HCT116 (cell line): ENCODE measurements at regions not wholly inside any gene's neighbourhood (a gene's known extent, or its start where the extent isn't known, plus 50 kb on each side); places are given as distances from the start of the nearest gene placed in this dataset.

Experiments used
- ATAC-seq: fragments of 200-7000 bp; cut with Tn5 transposase; 2 replicates; pipeline ENCODE4 v1.9.1; 2020; ENCODE audit warnings: mild to moderate bottlenecking, moderate library complexity
- BruUV-seq: library from RNA; stranded (reverse); fragments of 400-500 nt; replicated peaks from 2 replicates; lab custom pipeline; 2021; lab: Mats Ljungman, UMichigan
- CTCF ChIA-PET: fragments of 300-600 bp; sonication (Branson Sonifier 250); formaldehyde crosslinking; loops from one replicate; lab custom pipeline; 2021; ENCODE audit warnings: antibody characterized with exemption; lab: Charles Lee
- POLR2A ChIA-PET: fragments of 300-600, 350-600 bp; sonication (Branson Sonifier 250); formaldehyde crosslinking; loops from one replicate; lab custom pipeline; 2021; ENCODE audit warnings: antibody characterized with exemption; lab: Charles Lee
- RAD21 ChIA-PET, 2 experiments: fragments of 300-600 bp; sonication (Branson Sonifier 250); formaldehyde crosslinking; loops; one replicate each; lab custom pipeline; 2023; ENCODE audit warnings: low total read pairs in 2 of 2; ENCODE audit not compliant: uncharacterized antibody in 2 of 2, unreplicated experiment in 2 of 2, low non-redundant PET in 1 of 2; lab: Charles Lee
- DNase-seq: peaks from one replicate; pipeline ENCODE4 v3.0.0-alpha.2; 2010; ENCODE audit warnings: low read depth, low spot score
- H2AFZ ChIP-seq: fragments of 200-600 bp; shearing (Covaris generic), sonication (generic); 2 replicates; pipeline ENCODE4 v1.6.1; 2017; ENCODE audit warnings: low read depth, mixed run types, mixed read lengths, antibody characterized with exemption, low read length; ENCODE audit not compliant: poor library complexity, severe bottlenecking
- H3K27ac ChIP-seq: 2 replicates; pipeline ENCODE4 v1.5.1; 2012; ENCODE audit warnings: low read depth, low read length
- H3K27me3 ChIP-seq: fragments of 200-600 bp; sonication (generic); 2 replicates; pipeline ENCODE4 v1.6.1; 2016; ENCODE audit warnings: mixed run types, low read length, mixed read lengths; ENCODE audit not compliant: insufficient read depth
- H3K36me3 ChIP-seq, 2 experiments: fragments of 200-500 bp in 1 of 2; fragments of 200-600 bp in 1 of 2; sonication (Bioruptor generic) in 1 of 2; sonication (generic) in 1 of 2; 2 replicates each; pipeline versions ENCODE4 v1.5.1 to v1.6.1; 2014 to 2016; ENCODE audit warnings: low read length in 2 of 2, inconsistent platforms in 1 of 2, mixed read lengths in 1 of 2, mixed run types in 1 of 2; ENCODE audit not compliant: insufficient read depth in 2 of 2, control insufficient read depth in 1 of 2
- H3K4me1 ChIP-seq, 2 experiments: fragments of 200-600 bp in 1 of 2; sonication (generic) in 1 of 2; 2 replicates each; pipeline versions ENCODE4 v1.5.1 to v1.6.1; 2012 to 2017; ENCODE audit warnings: low read length in 2 of 2, inconsistent platforms in 1 of 2, mild to moderate bottlenecking in 1 of 2, mixed read lengths in 1 of 2, mixed run types in 1 of 2, moderate library complexity in 1 of 2; ENCODE audit not compliant: insufficient read depth in 2 of 2, control insufficient read depth in 1 of 2
- H3K4me2 ChIP-seq: fragments of 200-600 bp; sonication (generic); 2 replicates; pipeline ENCODE4 v1.6.1; 2017; ENCODE audit warnings: mixed run types, low read length, mixed read lengths
- H3K4me3 ChIP-seq, 2 experiments: fragments of 200-600 bp in 1 of 2; sonication (generic) in 1 of 2; replicated peaks in 1 of 2; 2 replicates each; pipeline ENCODE4 v1.5.1; 2011 to 2016; ENCODE audit warnings: low read length in 2 of 2, control low read depth in 1 of 2, low read depth in 1 of 2, mild to moderate bottlenecking in 1 of 2, mixed read lengths in 1 of 2, mixed run types in 1 of 2
- H3K79me2 ChIP-seq: fragments of 200-600 bp; sonication (generic); 2 replicates; pipeline ENCODE4 v1.6.1; 2017; ENCODE audit warnings: mild to moderate bottlenecking, mixed run types, low read length, moderate library complexity, mixed read lengths; ENCODE audit not compliant: insufficient read depth
- H3K9ac ChIP-seq: fragments of 200-600 bp; sonication (generic); 2 replicates; pipeline ENCODE4 v1.6.1; 2016; ENCODE audit warnings: low read length, mixed read lengths
- H3K9me2 ChIP-seq: fragments of 200-600 bp; sonication (generic), shearing (Covaris generic); 2 replicates; pipeline ENCODE4 v1.6.1; 2017; ENCODE audit warnings: mixed run types, mild to moderate bottlenecking, moderate library complexity; ENCODE audit not compliant: insufficient read depth
- H3K9me3 ChIP-seq, 2 experiments: fragments of 200-500 bp in 1 of 2; fragments of 200-600 bp in 1 of 2; sonication (Bioruptor generic) in 1 of 2; sonication (generic) in 1 of 2; 2 replicates each; pipeline ENCODE4 v1.6.1; 2014 to 2017; ENCODE audit warnings: low read length in 2 of 2, mixed read lengths in 2 of 2, inconsistent platforms in 1 of 2, low read depth in 1 of 2, mild to moderate bottlenecking in 1 of 2, mixed run types in 1 of 2, moderate library complexity in 1 of 2; ENCODE audit not compliant: control insufficient read depth in 1 of 2, insufficient read depth in 1 of 2
- H4K20me1 ChIP-seq: fragments of 200-600 bp; sonication (generic), shearing (Covaris generic); 2 replicates; pipeline ENCODE4 v1.6.1; 2017; ENCODE audit warnings: mixed run types, mild to moderate bottlenecking, moderate library complexity; ENCODE audit not compliant: insufficient read depth
- CBX3 ChIP-seq: IDR thresholded peaks from 2 replicates; pipeline ENCODE4 v1.6.1; 2012; ENCODE audit warnings: low read depth
- EGR1 ChIP-seq: IDR thresholded peaks from 2 replicates; pipeline ENCODE4 v1.6.1; 2012; ENCODE audit warnings: low read depth
- ELF1 ChIP-seq: IDR thresholded peaks from 2 replicates; pipeline ENCODE4 v1.6.1; 2012; ENCODE audit warnings: low read depth, borderline replicate concordance
- EZH2phosphoT487 ChIP-seq: fragments of 200-600 bp; IDR thresholded peaks from 2 replicates; pipeline ENCODE4 v1.6.1; 2018; ENCODE audit warnings: antibody characterized with exemption, borderline replicate concordance
- FOSL1 ChIP-seq: IDR thresholded peaks from 2 replicates; pipeline ENCODE4 v1.6.1; 2012; ENCODE audit warnings: low read depth
- JUND ChIP-seq: IDR thresholded peaks from 2 replicates; pipeline ENCODE4 v1.6.1; 2012
- POLR2A ChIP-seq: IDR thresholded peaks from 2 replicates; pipeline ENCODE4 v1.7.0; 2011; ENCODE audit warnings: borderline replicate concordance; ENCODE audit not compliant: insufficient read depth, insufficient read length; ENCODE audit errors: extremely low read depth
- POLR2AphosphoS5 ChIP-seq: IDR thresholded peaks from 2 replicates; pipeline ENCODE4 v1.6.1; 2011; ENCODE audit warnings: mild to moderate bottlenecking, low read depth, low read length, moderate library complexity
- RAD21 ChIP-seq: IDR thresholded peaks from 2 replicates; pipeline ENCODE4 v1.6.1; 2012; ENCODE audit warnings: low read depth, mild to moderate bottlenecking
- SRF ChIP-seq: IDR thresholded peaks from 2 replicates; pipeline ENCODE4 v1.6.1; 2012; ENCODE audit warnings: low read depth
- TCF7L2 ChIP-seq: IDR thresholded peaks from 2 replicates; pipeline ENCODE4 v1.7.0; 2011; ENCODE audit warnings: borderline replicate concordance, inconsistent platforms; ENCODE audit not compliant: insufficient read depth, insufficient read length; ENCODE audit errors: extremely low read depth
- ZFX ChIP-seq: fragments of 450-650 bp; IDR thresholded peaks from 2 replicates; pipeline ENCODE4 v1.6.1; 2017
- intact Hi-C: fragments of 100-400 bp; cut with micrococcal nuclease; formaldehyde crosslinking; loops from 2 replicates; pipeline ENCODE4 v1.10.0; 2022
- TF ChIP-seq, protein P1 (sequence below): IDR thresholded peaks from 2 replicates; pipeline ENCODE4 v1.6.1; 2011; ENCODE audit warnings: mild to moderate bottlenecking, low read length, moderate library complexity; ENCODE audit not compliant: insufficient replicate concordance; ENCODE audit errors: extremely low read depth
- TF ChIP-seq, protein P2 (sequence below): IDR thresholded peaks from 2 replicates; pipeline ENCODE4 v1.6.1; 2012
- TF ChIP-seq, protein P3 (sequence below), 3 experiments: fragments of 200-600 bp in 1 of 3; sonication (generic) in 1 of 3; IDR thresholded peaks in 2 of 3; conservative IDR thresholded peaks in 1 of 3; 2 replicates each; pipeline ENCODE4 v1.5.1; 2012 to 2017; ENCODE audit warnings: low read depth in 2 of 3, low read length in 2 of 3, antibody characterized with exemption in 1 of 3, borderline replicate concordance in 1 of 3, control low read depth in 1 of 3, mild to moderate bottlenecking in 1 of 3, mixed read lengths in 1 of 3, mixed run types in 1 of 3, moderate library complexity in 1 of 3; ENCODE audit not compliant: insufficient read depth in 1 of 3
- TF ChIP-seq, protein P4 (sequence below): IDR thresholded peaks from 2 replicates; pipeline ENCODE4 v1.6.1; 2012

DNA sequence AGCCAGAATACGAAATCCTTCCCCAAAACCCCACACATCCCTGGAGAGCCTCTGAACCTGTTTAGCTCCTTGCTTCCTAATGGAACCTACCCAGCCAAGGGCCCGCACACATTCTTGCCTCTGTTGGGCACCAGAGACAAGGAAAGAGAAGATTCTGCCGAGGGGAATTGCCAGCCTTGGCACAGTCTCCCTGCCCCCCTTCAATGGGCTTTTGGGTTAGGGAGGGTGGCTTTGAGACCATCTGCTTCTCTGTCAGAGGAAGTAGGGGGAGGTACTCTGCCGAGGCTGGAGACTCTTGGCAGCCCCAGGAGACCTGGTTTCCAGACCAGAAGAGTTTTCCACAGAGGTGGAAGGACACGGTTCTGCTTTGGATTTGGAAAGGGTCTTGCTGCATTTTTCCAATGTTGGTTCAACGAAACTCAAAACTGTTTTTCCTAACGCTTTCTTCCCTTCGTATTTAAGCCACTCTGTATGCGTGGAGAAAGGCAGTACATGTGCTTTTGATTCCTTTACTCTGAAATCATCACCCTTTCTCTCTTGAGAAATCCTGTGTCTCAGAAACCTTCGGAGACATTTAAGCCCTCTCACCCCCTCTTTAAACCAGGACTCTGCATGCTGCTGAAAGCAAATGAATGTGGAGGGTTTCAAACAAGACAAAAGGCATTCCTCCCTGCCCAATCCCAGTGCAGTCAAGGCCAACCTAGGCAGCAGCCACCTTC lies 78.8 kb upstream of the PRR23C start:
- Histone ChIP-seq H3K79me2 (no peaks in the 10 kb centered on the region), H3K9me2 (no peaks in the 10 kb centered on the region), H3K4me3 (no peak overlapping the region), H3K36me3 (no peaks in the 10 kb centered on the region), H3K4me2 (no peak overlapping the region), H3K27ac (no peak overlapping the region), H3K9me3 (no peaks in the 10 kb centered on the region), H3K4me1 (peaks cover 19 to 28% of the 10 kb centered on the region in 2 experiments), H3K27me3 (no peaks in the 10 kb centered on the region), H3K9ac (no peak overlapping the region), H2AFZ (no peak overlapping the region), H4K20me1 (no peaks in the 10 kb centered on the region)
- ChIA-PET RAD21 (no interaction called here), POLR2A (no interaction called here), CTCF (interaction anchor here (1.2 to 3.7 kb wide), 2 partner anchors 11 kb away, joined by 7 to 14 read pairs; no protein-coding TSS in a partner anchor)
- no TSS peak for BruUV-seq
- no peak for DNase-seq
- no peak for TF ChIP-seq JUND
- no peak for TF ChIP-seq RAD21
- no peak for TF ChIP-seq POLR2AphosphoS5
- TF ChIP-seq POLR2A, result no peak
- TF ChIP-seq CBX3, result no peak
- TF ChIP-seq ZFX, result no peak
- TF ChIP-seq FOSL1, result no peak
- TF ChIP-seq ELF1, result no peak
- TF ChIP-seq EGR1, result no peak
- TF ChIP-seq TCF7L2, result no peak
- TF ChIP-seq, protein P1, sequence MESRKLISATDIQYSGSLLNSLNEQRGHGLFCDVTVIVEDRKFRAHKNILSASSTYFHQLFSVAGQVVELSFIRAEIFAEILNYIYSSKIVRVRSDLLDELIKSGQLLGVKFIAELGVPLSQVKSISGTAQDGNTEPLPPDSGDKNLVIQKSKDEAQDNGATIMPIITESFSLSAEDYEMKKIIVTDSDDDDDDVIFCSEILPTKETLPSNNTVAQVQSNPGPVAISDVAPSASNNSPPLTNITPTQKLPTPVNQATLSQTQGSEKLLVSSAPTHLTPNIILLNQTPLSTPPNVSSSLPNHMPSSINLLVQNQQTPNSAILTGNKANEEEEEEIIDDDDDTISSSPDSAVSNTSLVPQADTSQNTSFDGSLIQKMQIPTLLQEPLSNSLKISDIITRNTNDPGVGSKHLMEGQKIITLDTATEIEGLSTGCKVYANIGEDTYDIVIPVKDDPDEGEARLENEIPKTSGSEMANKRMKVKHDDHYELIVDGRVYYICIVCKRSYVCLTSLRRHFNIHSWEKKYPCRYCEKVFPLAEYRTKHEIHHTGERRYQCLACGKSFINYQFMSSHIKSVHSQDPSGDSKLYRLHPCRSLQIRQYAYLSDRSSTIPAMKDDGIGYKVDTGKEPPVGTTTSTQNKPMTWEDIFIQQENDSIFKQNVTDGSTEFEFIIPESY, result no peak
- no peak for TF ChIP-seq SRF
- TF ChIP-seq, protein P2, sequence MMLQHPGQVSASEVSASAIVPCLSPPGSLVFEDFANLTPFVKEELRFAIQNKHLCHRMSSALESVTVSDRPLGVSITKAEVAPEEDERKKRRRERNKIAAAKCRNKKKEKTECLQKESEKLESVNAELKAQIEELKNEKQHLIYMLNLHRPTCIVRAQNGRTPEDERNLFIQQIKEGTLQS, result no peak
- TF ChIP-seq, protein P3, sequence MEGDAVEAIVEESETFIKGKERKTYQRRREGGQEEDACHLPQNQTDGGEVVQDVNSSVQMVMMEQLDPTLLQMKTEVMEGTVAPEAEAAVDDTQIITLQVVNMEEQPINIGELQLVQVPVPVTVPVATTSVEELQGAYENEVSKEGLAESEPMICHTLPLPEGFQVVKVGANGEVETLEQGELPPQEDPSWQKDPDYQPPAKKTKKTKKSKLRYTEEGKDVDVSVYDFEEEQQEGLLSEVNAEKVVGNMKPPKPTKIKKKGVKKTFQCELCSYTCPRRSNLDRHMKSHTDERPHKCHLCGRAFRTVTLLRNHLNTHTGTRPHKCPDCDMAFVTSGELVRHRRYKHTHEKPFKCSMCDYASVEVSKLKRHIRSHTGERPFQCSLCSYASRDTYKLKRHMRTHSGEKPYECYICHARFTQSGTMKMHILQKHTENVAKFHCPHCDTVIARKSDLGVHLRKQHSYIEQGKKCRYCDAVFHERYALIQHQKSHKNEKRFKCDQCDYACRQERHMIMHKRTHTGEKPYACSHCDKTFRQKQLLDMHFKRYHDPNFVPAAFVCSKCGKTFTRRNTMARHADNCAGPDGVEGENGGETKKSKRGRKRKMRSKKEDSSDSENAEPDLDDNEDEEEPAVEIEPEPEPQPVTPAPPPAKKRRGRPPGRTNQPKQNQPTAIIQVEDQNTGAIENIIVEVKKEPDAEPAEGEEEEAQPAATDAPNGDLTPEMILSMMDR (IDR thresholded peaks at IDR 0.05 in 2 of 3, conservative IDR thresholded peaks at IDR 0.05 in 1 of 3; ENCODE audit: borderline replicate concordance in 1 of 3, insufficient read depth in 1 of 3, low read depth in 2 of 3, low read length in 2 of 3), result no peak
- TF ChIP-seq EZH2phosphoT487, result no peak
- TF ChIP-seq, protein P4, sequence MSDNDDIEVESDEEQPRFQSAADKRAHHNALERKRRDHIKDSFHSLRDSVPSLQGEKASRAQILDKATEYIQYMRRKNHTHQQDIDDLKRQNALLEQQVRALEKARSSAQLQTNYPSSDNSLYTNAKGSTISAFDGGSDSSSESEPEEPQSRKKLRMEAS, result no peak
- intact Hi-C loops, result no loop called here
- ATAC-seq, result no peak
